ENCODE measurements at regions not wholly inside any gene's neighbourhood (a gene's known extent, or its start where the extent isn't known, plus 50 kb on each side); places are given as distances from the start of the nearest gene placed in this dataset.

DNA sequence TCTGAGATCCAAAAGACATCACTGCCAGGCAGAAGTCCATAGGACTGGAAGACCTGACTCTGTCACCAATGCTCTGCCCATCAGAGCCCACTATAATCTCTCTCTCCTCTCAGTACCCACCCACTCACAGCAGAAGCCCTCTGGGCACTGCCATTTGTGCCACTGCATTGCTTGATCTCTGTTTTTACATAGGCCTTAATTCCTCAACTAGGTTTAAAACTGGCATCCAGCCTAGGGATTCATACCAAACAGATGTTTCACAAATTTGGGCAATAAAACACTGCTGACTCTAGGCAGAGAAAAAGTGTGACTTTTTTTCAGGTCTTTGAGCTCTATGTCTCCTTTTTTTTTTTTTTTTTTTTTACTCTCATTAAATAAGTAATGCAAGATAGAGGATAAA is 91.1 kb upstream of the RANBP3L start:
- TF ChIP-seq, protein P1, sequence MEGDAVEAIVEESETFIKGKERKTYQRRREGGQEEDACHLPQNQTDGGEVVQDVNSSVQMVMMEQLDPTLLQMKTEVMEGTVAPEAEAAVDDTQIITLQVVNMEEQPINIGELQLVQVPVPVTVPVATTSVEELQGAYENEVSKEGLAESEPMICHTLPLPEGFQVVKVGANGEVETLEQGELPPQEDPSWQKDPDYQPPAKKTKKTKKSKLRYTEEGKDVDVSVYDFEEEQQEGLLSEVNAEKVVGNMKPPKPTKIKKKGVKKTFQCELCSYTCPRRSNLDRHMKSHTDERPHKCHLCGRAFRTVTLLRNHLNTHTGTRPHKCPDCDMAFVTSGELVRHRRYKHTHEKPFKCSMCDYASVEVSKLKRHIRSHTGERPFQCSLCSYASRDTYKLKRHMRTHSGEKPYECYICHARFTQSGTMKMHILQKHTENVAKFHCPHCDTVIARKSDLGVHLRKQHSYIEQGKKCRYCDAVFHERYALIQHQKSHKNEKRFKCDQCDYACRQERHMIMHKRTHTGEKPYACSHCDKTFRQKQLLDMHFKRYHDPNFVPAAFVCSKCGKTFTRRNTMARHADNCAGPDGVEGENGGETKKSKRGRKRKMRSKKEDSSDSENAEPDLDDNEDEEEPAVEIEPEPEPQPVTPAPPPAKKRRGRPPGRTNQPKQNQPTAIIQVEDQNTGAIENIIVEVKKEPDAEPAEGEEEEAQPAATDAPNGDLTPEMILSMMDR (IDR thresholded peaks at IDR 0.05; ENCODE audit: insufficient read depth, low read depth, low read length), result no peak
- TF ChIP-seq EZH2 (IDR thresholded peaks at IDR 0.05; ENCODE audit: insufficient read depth, low read length), result no peak
